Breast epithelium (tissue), 3 donors: ENCODE measurements at regions not wholly inside any gene's neighbourhood (a gene's known extent, or its start where the extent isn't known, plus 50 kb on each side); places are given as distances from the start of the nearest gene placed in this dataset.

Source experiments
- CTCF ChIP-seq, 3 donors: fragments of 450-650 bp; IDR thresholded peaks; one replicate each; pipeline ENCODE4 v1.5.1; 2016 to 2017; ENCODE audit warnings: antibody characterized with exemption in 3 of 3, mild to moderate bottlenecking in 3 of 3, moderate library complexity in 3 of 3
- POLR2A ChIP-seq: fragments of 450-650 bp; IDR thresholded peaks from one replicate; pipeline ENCODE4 v1.6.1; 2016; ENCODE audit warnings: antibody characterized with exemption, mild to moderate bottlenecking, moderate library complexity
- POLR2AphosphoS5 ChIP-seq, 3 donors: sonication (generic); formaldehyde crosslinking; IDR thresholded peaks; one replicate each; pipeline ENCODE4 v1.6.1; 2017; ENCODE audit warnings: antibody characterized with exemption in 3 of 3

GRCh38 chr21:32140604-32141317 is 138.1 kb downstream of the MIS18A start:
- TF ChIP-seq CTCF (IDR thresholded peaks at IDR 0.05) (no peak), POLR2A (no peak), POLR2AphosphoS5 (IDR thresholded peaks at IDR 0.05) (no peak)
